Activated naive CD4-positive, alpha-beta T cell treated with anti-CD3 and anti-CD28 coated beads, Interleukin-2, amount 50 U/mL, for 72 hours (primary cell): ENCODE measurements at regions not wholly inside any gene's neighbourhood (a gene's known extent, or its start where the extent isn't known, plus 50 kb on each side); places are given as distances from the start of the nearest gene placed in this dataset.

Experiments
- ATAC-seq, 2 donors: fragments of 150-1000 bp; cut with Tn5 transposase; 2 replicates each; pipeline ENCODE4 v1.10.0; 2021; ENCODE audit warnings: mild to moderate bottlenecking in 2 of 2, moderate library complexity in 2 of 2
- DNase-seq, 2 donors: peaks; one replicate each; pipeline ENCODE4 v3.0.0; 2021 to 2022; ENCODE audit warnings: low spot score in 2 of 2
- H3K27ac Mint-ChIP-seq, 2 donors: one replicate each; pipeline ENCODE4 v1.8.0; 2022; ENCODE audit warnings: mild to moderate bottlenecking in 2 of 2, mixed read lengths in 2 of 2
- H3K36me3 Mint-ChIP-seq, 2 donors: one replicate each; pipeline ENCODE4 v1.8.0; 2022; ENCODE audit warnings: mixed read lengths in 2 of 2
- H3K9me3 Mint-ChIP-seq, 2 donors: one replicate each; pipeline ENCODE4 v1.8.0; 2022; ENCODE audit warnings: mixed read lengths in 2 of 2

- Mint-ChIP-seq H3K27ac (no peak overlapping the region), H3K36me3 (no peaks in the 10 kb centered on the region), H3K9me3 (peaks cover 9 to 15% of the 10 kb centered on the region in 2 donors)
- DNase-seq (no peak), ATAC-seq (no peak)
Measured at GRCh38 chr10:121232494-121232893, 365.8 kb downstream of the FGFR2 start.

DNA sequence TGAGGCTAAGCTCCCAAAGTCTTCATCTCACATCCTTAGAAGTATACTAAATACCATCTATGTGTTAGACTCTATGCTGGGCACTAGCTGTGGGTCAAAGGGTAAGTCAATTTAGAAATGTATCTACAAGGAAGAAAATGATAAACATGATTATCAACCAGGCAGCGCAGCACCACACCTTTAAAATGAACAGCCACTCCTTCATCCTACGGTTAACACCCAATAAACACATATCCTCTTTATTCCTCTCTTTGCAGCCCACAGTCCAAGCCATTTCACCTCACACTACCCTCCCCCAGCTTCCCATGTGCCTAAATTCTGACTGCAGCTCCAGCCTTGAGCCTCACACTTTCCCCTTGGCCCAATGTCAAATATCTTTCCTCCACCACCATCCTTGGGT lies 362.6 kb downstream of the FGFR2 start:
- no peak overlapping the region for H3K27ac Mint-ChIP-seq
- no peaks in the 10 kb centered on the region for H3K36me3 Mint-ChIP-seq
- H3K9me3 Mint-ChIP-seq: peaks cover 11 to 14% of the 10 kb centered on the region in 2 donors
- ATAC-seq (no peak), DNase-seq (no peak)

- DNase-seq (no peak), ATAC-seq (no peak)
- H3K27ac Mint-ChIP-seq: no peak overlapping the region
- peaks cover 11 to 14% of the 10 kb centered on the region in 2 donors for H3K9me3 Mint-ChIP-seq
- no peaks in the 10 kb centered on the region for H3K36me3 Mint-ChIP-seq
Measured at GRCh38 chr10:121236621-121237020, 361.6 kb downstream of the FGFR2 start.

DNA sequence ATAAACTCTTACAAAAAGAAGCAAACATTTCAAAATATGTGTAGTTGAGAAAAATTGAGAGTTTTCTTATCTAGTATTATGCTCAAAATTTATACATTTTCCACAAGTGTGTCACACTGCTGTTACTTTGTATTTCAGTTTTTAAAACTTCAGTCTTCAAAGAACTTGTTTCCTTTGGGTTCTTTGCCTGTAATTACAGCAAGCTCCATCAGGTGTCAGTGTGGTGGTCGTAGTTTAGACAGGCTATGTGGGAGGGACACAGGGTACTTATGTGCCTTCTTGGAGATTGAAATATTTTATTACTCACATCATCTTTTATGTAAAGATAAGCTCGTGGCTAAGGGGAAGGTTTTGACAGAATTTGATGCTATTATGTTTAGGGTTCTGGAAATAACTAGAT lies 360.5 kb downstream of the FGFR2 start:
- Mint-ChIP-seq H3K9me3 (peaks cover 11 to 14% of the 10 kb centered on the region in 2 donors), H3K27ac (no peak overlapping the region), H3K36me3 (no peaks in the 10 kb centered on the region)
- ATAC-seq (no peak), DNase-seq (no peak)

DNA sequence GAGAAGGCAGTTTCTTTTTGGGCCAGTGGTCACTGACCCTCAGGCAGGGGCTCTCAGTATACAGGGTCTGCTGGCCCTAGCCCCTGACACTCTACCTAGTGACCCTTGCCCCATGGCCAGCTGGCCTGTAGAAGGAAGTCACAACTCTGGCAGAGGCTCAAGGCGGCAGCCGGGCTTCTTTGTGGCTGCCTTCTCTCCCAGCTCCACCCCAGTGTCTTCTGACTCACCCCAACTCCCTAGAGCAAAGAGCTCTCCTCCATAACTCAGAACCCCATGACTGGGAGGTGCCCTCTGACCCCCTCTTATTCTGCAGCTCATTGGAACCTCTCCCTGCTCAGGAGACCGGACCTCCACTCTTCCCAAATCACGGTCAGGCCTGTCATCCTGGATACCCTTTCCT lies 358.2 kb downstream of the FGFR2 start:
- ATAC-seq: no peak
- H3K27ac Mint-ChIP-seq: no peak overlapping the region

GRCh38 chr10:121240556-121240955 lies 357.7 kb downstream of the FGFR2 start:
- no peak overlapping the region for H3K27ac Mint-ChIP-seq
- peaks cover 11 to 16% of the 10 kb centered on the region in 2 donors for H3K9me3 Mint-ChIP-seq
- ATAC-seq (no peak), DNase-seq (no peak)
- peaks cover 0 to 4% of the 10 kb centered on the region in 2 donors for H3K36me3 Mint-ChIP-seq

More for the DNA sequence above, 358.2 kb downstream of the FGFR2 start:
- Mint-ChIP-seq H3K36me3 (peaks cover 0 to 4% of the 10 kb centered on the region in 2 donors), H3K9me3 (peaks cover 11 to 16% of the 10 kb centered on the region in 2 donors)
- DNase-seq: no peak

GRCh38 chr10:121241337-121241736 lies 356.9 kb downstream of the FGFR2 start:
- DNase-seq (no peak), ATAC-seq (no peak)
- Mint-ChIP-seq H3K27ac (no peak overlapping the region), H3K9me3 (peaks cover 5 to 16% of the 10 kb centered on the region in 2 donors), H3K36me3 (peaks cover 0 to 4% of the 10 kb centered on the region in 2 donors)

DNA sequence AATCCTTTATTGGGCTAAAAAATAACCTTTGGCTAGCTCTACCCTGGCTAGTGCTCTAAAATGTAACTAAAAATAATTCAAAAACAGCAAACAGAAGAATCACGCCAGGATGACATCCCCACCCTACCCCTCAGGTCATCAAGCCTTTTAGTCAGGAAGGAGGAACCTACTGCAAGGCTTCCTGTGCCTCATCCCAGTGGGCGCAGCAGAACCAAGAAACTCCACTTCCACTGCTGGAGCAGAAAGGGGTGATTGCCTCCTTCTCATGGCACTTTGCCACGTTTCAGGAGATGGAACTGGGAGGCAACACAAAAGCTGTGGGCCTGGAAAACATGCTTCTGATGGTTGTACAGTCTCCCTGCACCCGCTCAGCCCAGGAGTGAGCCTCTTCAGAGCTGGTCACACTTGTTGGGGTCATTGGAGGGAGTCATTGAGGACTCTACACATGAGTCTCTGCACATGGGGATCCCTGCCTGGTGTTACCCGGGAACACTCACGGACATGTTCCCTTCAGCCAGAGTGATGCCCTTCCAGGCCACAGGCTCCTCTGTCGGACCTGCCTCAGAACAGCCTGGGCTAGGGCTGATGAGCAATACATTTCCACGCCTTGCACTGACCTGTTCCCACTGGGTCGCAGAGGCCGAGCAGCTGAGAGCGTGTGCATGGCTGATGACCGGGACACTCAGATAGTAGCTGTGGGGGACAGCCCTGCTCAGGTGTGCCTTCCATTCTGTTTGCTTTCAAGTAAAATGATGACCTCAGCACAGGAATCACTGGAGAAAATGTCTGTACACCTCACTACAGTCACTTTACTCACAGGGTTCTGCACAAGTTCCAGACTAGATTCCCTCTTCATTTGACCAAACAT lies 355.3 kb downstream of the FGFR2 start:
- Mint-ChIP-seq H3K36me3 (peaks cover 0 to 4% of the 10 kb centered on the region in 2 donors), H3K9me3 (peaks cover 5 to 11% of the 10 kb centered on the region in 2 donors), H3K27ac (no peak overlapping the region)
- DNase-seq: no peak
- ATAC-seq: no peak

DNA sequence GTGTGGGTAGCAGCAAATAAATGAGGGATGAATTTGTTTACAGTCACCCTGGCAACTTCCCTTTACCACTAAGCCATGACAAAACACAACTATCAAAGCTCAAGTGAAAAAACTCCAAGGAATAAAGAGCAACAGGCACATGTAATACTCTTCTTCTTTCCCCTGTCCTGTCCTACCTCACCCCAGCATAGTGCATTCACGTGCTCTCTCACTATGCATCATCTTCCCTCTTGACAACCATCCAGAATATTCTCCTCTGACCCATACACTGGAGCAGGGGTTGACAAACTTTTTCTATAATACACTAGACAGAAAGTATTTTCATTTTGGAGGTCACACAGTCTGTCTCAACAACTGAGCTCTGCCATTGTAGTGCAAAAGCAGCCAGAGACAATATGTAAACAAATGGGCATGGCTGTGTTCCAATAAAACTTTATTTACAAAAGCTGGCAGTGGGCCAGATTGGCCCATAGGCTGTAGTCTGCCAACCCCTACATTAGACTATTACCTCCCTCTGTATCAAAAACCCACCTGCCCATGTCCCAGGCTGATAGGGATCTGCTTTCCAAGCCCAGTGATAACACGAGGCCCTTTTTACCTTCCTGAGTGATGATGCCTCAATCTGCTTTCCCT lies 354.5 kb downstream of the FGFR2 start:
- ATAC-seq: no peak
- Mint-ChIP-seq H3K36me3 (peaks cover 0 to 4% of the 10 kb centered on the region in 2 donors), H3K27ac (no peak overlapping the region), H3K9me3 (peaks cover 0 to 5% of the 10 kb centered on the region in 2 donors)
- no peak for DNase-seq

GRCh38 chr10:121244818-121245217 lies 353.4 kb downstream of the FGFR2 start:
- Mint-ChIP-seq H3K27ac (no peak overlapping the region), H3K36me3 (peaks cover 0 to 4% of the 10 kb centered on the region in 2 donors), H3K9me3 (peaks cover 3 to 5% of the 10 kb centered on the region in 2 donors)
- DNase-seq: no peak
- ATAC-seq: no peak

DNA sequence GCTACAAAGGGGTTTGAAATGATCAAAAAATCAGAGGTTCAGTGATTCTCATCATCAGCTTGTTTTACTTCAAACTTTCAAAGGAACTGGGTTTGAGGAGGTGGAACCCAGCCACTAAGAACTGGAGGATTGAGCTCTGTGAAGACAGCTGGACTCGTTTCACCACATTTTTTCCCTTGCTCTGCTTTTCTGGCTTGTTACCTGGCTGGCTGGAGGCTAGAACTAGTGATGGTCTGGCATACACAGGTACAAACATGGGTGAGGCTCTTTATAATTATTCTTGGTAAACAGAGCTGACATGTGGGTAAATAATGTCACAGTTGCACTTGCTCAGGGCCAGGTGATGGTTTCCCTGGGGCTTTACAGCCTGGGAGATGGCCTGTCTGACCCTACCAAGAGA lies 352.5 kb downstream of the FGFR2 start:
- no peak for ATAC-seq
- H3K27ac Mint-ChIP-seq: no peak overlapping the region
- DNase-seq: no peak
- peaks cover 0 to 4% of the 10 kb centered on the region in 2 donors for H3K36me3 Mint-ChIP-seq
- peaks cover 5% of the 10 kb centered on the region in 2 donors for H3K9me3 Mint-ChIP-seq

- no peak for ATAC-seq
- no peak for DNase-seq
- Mint-ChIP-seq H3K36me3 (peaks cover 0 to 4% of the 10 kb centered on the region in 2 donors), H3K9me3 (peaks cover 5% of the 10 kb centered on the region in 2 donors), H3K27ac (no peak overlapping the region)
Measured at GRCh38 chr10:121248266-121248665, 350.0 kb downstream of the FGFR2 start.

DNA sequence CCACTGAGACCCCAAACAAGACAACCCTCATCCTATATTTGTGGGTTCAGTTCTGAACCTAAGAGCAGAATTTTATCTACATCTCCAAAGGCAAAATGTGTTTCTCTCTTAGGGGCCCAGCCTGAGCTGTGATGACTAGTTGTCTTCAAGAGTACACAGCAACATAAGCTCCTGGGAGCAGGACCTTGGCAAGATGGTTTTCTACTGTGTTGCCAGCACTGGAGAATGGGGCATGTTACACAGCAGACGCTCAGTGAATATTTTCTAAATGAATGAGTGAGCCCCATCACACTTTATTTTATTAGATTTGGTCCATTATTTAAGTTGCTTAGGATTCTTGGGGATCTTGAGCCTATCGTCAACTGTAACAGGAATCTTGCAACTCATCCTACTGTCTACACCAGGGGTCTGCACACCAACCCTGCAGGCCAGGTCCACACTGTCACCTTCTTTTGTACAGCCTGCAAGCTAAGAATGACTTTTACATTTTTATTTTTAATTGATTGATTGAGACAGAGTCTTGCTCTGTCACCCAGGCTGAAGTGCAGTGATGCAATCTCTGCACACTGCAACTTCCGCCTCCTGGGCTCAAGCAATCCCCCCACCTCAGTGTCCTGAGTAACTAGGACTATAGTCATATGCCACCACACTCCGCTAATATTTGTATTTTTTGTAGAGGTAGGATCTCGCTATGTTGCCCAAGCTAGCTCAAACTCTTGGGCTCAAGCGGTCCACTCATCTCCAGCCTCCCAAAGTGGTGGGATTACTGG lies 347.1 kb downstream of the FGFR2 start:
- DNase-seq (no peak), ATAC-seq (no peak)
- no peaks in the 10 kb centered on the region for H3K36me3 Mint-ChIP-seq
- H3K9me3 Mint-ChIP-seq: peaks cover 0 to 8% of the 10 kb centered on the region in 2 donors
- no peak overlapping the region for H3K27ac Mint-ChIP-seq

DNA sequence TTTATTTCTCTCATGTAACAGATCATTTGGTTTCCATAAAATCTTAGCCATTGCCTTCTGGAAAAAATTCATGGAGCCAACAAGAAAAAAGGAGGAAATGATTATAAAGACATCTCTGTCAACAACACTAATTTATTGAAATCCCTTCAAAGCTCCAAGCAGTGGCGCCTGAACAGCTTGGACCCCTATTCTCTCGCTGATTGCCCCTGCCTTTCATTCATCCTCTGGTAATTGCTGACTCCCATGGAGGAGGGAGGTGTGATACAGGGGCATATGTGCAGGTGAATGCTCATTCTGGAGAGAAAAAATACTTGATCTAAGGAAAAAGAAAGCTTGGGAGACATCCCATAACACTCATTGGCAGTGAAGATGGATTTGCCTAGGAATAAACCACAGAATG lies 345.5 kb downstream of the FGFR2 start:
- ATAC-seq (no peak), DNase-seq (no peak)
- Mint-ChIP-seq H3K9me3 (peaks cover 0 to 13% of the 10 kb centered on the region in 2 donors), H3K27ac (no peak overlapping the region), H3K36me3 (no peaks in the 10 kb centered on the region)

DNA sequence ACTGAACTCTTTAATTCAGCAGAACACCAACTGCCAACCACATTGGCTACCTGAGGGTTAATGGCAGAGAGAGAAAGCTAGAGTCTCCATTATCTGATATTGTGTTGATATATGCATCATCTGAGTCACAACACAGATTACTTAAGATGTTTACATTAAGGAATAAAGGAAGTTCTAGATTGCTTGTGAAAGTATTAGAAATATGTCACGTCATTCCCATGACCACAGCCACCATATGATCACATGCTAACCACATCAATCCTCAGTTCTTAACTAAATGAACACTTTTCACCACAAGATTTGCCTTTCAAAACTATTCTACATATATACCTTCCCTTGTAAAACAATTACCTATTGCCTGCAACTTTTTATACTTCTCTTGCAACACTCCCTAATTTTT lies 337.9 kb downstream of the FGFR2 start:
- DNase-seq: no peak
- H3K9me3 Mint-ChIP-seq: peaks cover 5 to 13% of the 10 kb centered on the region in 2 donors
- no peak for ATAC-seq
- H3K36me3 Mint-ChIP-seq: no peaks in the 10 kb centered on the region
- no peak overlapping the region for H3K27ac Mint-ChIP-seq

GRCh38 chr10:121261665-121262064 lies 336.6 kb downstream of the FGFR2 start:
- Mint-ChIP-seq H3K9me3 (peaks cover 5 to 11% of the 10 kb centered on the region in 2 donors), H3K27ac (no peak overlapping the region), H3K36me3 (no peaks in the 10 kb centered on the region)
- DNase-seq (no peak), ATAC-seq (no peak)
